ENCODE measurements at regions not wholly inside any gene's neighbourhood (a gene's known extent, or its start where the extent isn't known, plus 50 kb on each side); places are given as distances from the start of the nearest gene placed in this dataset.

GRCh38 chr18:60110836-60111235, 211.0 kb downstream of the PMAIP1 start:
- DNase-seq (ENCODE audit: low spot score in 2 of 2), result no peak
- TF ChIP-seq, protein P1, sequence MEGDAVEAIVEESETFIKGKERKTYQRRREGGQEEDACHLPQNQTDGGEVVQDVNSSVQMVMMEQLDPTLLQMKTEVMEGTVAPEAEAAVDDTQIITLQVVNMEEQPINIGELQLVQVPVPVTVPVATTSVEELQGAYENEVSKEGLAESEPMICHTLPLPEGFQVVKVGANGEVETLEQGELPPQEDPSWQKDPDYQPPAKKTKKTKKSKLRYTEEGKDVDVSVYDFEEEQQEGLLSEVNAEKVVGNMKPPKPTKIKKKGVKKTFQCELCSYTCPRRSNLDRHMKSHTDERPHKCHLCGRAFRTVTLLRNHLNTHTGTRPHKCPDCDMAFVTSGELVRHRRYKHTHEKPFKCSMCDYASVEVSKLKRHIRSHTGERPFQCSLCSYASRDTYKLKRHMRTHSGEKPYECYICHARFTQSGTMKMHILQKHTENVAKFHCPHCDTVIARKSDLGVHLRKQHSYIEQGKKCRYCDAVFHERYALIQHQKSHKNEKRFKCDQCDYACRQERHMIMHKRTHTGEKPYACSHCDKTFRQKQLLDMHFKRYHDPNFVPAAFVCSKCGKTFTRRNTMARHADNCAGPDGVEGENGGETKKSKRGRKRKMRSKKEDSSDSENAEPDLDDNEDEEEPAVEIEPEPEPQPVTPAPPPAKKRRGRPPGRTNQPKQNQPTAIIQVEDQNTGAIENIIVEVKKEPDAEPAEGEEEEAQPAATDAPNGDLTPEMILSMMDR (IDR thresholded peaks at IDR 0.05), result no peak
- TF ChIP-seq POLR2A (IDR thresholded peaks at IDR 0.05), result no peak
- no peak overlapping the region for H3K4me3 ChIP-seq (ENCODE audit: low read depth, poor library complexity, severe bottlenecking)
- intact Hi-C loops (cut with DNase I; ENCODE audit: low total_unique reads), result loop anchor here (5.0 kb wide), 1 partner anchor 1191 kb away; no protein-coding TSS in a partner anchor
- WGBS, 2 donors, result 24 to 34% methylated on average over 1 of the region's 1 CpG

DNA sequence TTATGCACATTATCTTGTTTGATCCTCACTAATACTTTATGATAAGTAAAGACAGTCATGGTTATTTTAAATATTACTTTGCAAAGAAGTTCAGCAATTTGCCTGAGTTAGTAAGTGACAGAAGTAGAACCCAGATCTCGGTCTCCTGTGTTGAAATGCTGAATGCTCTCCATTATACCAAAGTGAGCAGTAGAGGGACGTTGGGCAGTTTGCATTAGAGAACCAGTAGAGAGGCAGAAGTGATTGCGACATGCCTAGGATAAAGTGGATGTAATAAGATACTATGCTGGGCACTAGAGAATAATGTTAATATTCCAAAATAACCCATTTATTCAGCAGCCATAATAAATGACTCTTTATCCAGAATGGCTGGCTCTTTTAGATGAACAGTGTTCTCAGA, 201.0 kb downstream of the PMAIP1 start:
- 76 to 82% methylated on average over 3 of the region's 3 CpGs for whole genome bisulfite sequencing, 2 donors
- intact Hi-C loops (cut with DNase I; ENCODE audit: low total_unique reads), result no loop called here
- no peak for DNase-seq (ENCODE audit: low spot score in 2 of 2)
- no peak overlapping the region for H3K4me3 ChIP-seq (ENCODE audit: low read depth, poor library complexity, severe bottlenecking)
- TF ChIP-seq POLR2A (IDR thresholded peaks at IDR 0.05), result no peak
- TF ChIP-seq, protein P1 (IDR thresholded peaks at IDR 0.05), result no peak

DNA sequence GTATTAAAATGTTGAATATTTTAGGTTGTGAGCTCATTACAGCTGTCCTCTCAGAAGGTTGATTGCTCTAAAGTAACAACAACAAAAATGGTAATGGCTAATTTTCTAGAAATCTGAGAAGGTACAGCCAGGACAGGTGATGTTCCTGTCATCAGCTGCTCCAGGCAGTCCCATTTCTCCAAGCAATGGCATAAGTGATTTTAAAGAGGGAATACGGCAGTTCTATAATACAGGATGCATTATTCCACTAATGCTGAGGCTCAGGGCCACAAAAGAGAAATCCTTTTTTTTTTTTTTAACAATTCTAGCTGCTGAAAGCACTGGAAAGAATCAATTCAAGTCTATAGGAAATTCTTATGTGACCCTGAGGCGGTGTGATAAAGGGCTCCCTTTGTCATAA, 199.9 kb downstream of the PMAIP1 start:
- no peak for DNase-seq (ENCODE audit: low spot score in 2 of 2)
- intact Hi-C loops (cut with DNase I; ENCODE audit: low total_unique reads), result no loop called here
- 84 to 92% methylated on average over 2 of the region's 2 CpGs for WGBS, 2 donors
- TF ChIP-seq POLR2A (IDR thresholded peaks at IDR 0.05), result no peak
- TF ChIP-seq, protein P1 (IDR thresholded peaks at IDR 0.05), result no peak
- H3K4me3 ChIP-seq (ENCODE audit: low read depth, poor library complexity, severe bottlenecking), result no peak overlapping the region

DNA sequence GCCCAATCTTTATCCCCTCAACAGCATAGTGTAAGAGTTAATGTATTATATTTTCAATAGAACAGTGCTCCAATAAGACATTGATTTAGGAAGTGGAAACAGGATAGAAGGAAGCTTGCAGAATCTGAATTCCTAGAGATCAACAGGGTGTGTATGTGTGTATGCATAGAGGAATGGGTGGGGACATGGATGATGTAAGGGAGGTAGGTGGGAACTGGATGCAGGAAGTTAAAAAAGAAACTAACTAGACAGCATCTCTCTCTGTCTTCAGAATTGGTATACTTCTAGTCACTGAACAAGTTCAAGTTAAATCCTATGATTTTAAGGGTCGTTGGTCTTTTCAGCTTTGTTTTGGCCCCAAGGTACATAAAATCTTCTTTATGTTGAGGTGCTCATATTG, 196.6 kb downstream of the PMAIP1 start:
- DNase-seq (ENCODE audit: low spot score in 2 of 2), result no peak
- TF ChIP-seq POLR2A (IDR thresholded peaks at IDR 0.05), result no peak
- TF ChIP-seq, protein P1 (IDR thresholded peaks at IDR 0.05), result no peak

DNA sequence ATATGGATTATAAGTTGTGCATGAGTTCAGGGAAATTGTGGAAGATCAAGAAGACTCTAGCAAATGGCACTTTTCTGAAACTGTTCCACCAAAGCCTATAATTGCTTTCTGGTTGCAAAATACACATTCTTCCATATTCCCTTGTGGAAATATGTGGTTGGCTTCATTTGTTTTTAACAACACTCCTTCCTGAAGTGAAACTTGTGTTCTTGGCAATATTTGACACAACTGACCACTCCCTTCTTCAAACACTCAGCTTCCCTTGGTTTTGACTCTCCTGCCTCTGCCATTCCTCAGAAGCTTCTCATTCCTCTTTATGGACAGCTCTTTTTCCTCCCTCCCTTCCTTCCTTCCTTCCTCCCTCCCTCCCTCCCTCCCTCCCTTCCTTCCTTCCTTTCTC, 192.3 kb downstream of the PMAIP1 start:
- H3K4me3 ChIP-seq (ENCODE audit: low read depth, poor library complexity, severe bottlenecking), result no peak overlapping the region
- intact Hi-C loops (cut with DNase I; ENCODE audit: low total_unique reads), result no loop called here
- no peak for DNase-seq (ENCODE audit: low spot score in 2 of 2)
- TF ChIP-seq POLR2A (IDR thresholded peaks at IDR 0.05), result no peak
- TF ChIP-seq, protein P1 (IDR thresholded peaks at IDR 0.05), result no peak

More for the DNA sequence above, 196.6 kb downstream of the PMAIP1 start:
- no peak overlapping the region for H3K4me3 ChIP-seq (ENCODE audit: low read depth, poor library complexity, severe bottlenecking)
- intact Hi-C loops (cut with DNase I; ENCODE audit: low total_unique reads), result no loop called here
- WGBS, 2 donors, result 40 to 44% methylated on average over 1 of the region's 1 CpG

GRCh38 chr18:60090170-60090569, 190.4 kb downstream of the PMAIP1 start:
- intact Hi-C loops (cut with DNase I; ENCODE audit: low total_unique reads), result no loop called here
- 47 to 59% methylated on average over 7 of the region's 7 CpGs for WGBS, 2 donors
- DNase-seq (ENCODE audit: low spot score in 2 of 2), result no peak
- H3K4me3 ChIP-seq (ENCODE audit: low read depth, poor library complexity, severe bottlenecking), result no peak overlapping the region
- TF ChIP-seq, protein P1 (IDR thresholded peaks at IDR 0.05), result no peak
- no peak for TF ChIP-seq POLR2A (IDR thresholded peaks at IDR 0.05)

Measured in lower leg skin (tissue), 4 donors.